ENCODE measurements at regions not wholly inside any gene's neighbourhood (a gene's known extent, or its start where the extent isn't known, plus 50 kb on each side); places are given as distances from the start of the nearest gene placed in this dataset.

- H3K4me3 ChIP-seq = no peak overlapping the region
- TF ChIP-seq EP300 (IDR thresholded peaks at IDR 0.05) (no peak), POLR2A (IDR thresholded peaks at IDR 0.05) (no peak)
- TF ChIP-seq, protein P1, sequence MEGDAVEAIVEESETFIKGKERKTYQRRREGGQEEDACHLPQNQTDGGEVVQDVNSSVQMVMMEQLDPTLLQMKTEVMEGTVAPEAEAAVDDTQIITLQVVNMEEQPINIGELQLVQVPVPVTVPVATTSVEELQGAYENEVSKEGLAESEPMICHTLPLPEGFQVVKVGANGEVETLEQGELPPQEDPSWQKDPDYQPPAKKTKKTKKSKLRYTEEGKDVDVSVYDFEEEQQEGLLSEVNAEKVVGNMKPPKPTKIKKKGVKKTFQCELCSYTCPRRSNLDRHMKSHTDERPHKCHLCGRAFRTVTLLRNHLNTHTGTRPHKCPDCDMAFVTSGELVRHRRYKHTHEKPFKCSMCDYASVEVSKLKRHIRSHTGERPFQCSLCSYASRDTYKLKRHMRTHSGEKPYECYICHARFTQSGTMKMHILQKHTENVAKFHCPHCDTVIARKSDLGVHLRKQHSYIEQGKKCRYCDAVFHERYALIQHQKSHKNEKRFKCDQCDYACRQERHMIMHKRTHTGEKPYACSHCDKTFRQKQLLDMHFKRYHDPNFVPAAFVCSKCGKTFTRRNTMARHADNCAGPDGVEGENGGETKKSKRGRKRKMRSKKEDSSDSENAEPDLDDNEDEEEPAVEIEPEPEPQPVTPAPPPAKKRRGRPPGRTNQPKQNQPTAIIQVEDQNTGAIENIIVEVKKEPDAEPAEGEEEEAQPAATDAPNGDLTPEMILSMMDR (IDR thresholded peaks at IDR 0.05) = no peak
These were observed 498.4 kb upstream of the LRRN3 start for GRCh38 chr7:110592557-110592956.

DNA sequence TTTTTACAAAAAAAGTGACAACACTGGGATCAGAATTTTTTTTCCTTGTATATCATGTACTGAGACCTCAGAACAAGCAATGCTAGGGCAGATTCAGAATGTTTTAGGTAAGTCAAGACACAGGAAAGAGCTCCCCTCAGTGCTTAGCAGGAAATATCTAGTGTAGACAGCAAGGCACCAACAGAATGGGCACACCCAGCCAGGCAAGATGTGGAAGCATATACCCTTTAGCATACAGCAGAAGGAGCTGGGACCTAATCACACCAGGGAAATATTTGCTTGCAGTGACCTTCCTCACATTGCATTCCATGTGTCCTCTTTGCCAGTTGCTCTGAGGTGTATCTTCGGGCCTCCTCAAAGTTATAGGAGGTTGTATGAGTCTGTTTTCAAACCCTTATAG, 497.6 kb upstream of the LRRN3 start:
- 90 to 97% methylated on average over 1 of the region's 1 CpG for WGBS, 2 donors
- no peak for DNase-seq (ENCODE audit: low spot score in 2 of 2)
- Histone ChIP-seq H3K9me3 (no peaks in the 10 kb centered on the region), H3K27ac (no peak overlapping the region), H3K36me3 (no peaks in the 10 kb centered on the region), H3K4me1 (no peaks in the 10 kb centered on the region), H3K27me3 (no peaks in the 10 kb centered on the region), H3K4me3 (no peak overlapping the region)
- TF ChIP-seq, protein P1 (IDR thresholded peaks at IDR 0.05) = no peak
- TF ChIP-seq POLR2A (IDR thresholded peaks at IDR 0.05) = no peak
- TF ChIP-seq EP300 (IDR thresholded peaks at IDR 0.05) = no peak

More at GRCh38 chr7:110592557-110592956, 498.4 kb upstream of the LRRN3 start:
- H3K9me3 ChIP-seq = no peaks in the 10 kb centered on the region
- no peaks in the 10 kb centered on the region for H3K36me3 ChIP-seq
- DNase-seq (ENCODE audit: low spot score in 2 of 2) = no peak
- H3K27ac ChIP-seq = no peak overlapping the region
- H3K27me3 ChIP-seq = no peaks in the 10 kb centered on the region
- no peaks in the 10 kb centered on the region for H3K4me1 ChIP-seq
- WGBS, 2 donors = 42 to 49% methylated on average over 1 of the region's 1 CpG

- Histone ChIP-seq H3K4me3 (no peak overlapping the region), H3K27me3 (no peaks in the 10 kb centered on the region), H3K4me1 (no peaks in the 10 kb centered on the region), H3K27ac (no peak overlapping the region), H3K9me3 (no peaks in the 10 kb centered on the region), H3K36me3 (no peaks in the 10 kb centered on the region)
- DNase-seq (ENCODE audit: low spot score in 2 of 2) = no peak
- TF ChIP-seq POLR2A (IDR thresholded peaks at IDR 0.05) (no peak), EP300 (IDR thresholded peaks at IDR 0.05) (no peak)
- TF ChIP-seq, protein P1 (IDR thresholded peaks at IDR 0.05) = no peak
These were observed 495.2 kb upstream of the LRRN3 start for GRCh38 chr7:110595694-110596093.

- WGBS, 2 donors = 35 to 47% methylated on average over 5 of the region's 5 CpGs
- no peaks in the 10 kb centered on the region for H3K4me1 ChIP-seq
- no peak overlapping the region for H3K27ac ChIP-seq
- H3K27me3 ChIP-seq = no peaks in the 10 kb centered on the region
- H3K4me3 ChIP-seq = no peak overlapping the region
- no peak for DNase-seq (ENCODE audit: low spot score in 2 of 2)
- TF ChIP-seq, protein P1 (IDR thresholded peaks at IDR 0.05) = no peak
- TF ChIP-seq POLR2A (IDR thresholded peaks at IDR 0.05) (no peak), EP300 (IDR thresholded peaks at IDR 0.05) (no peak)
- no peaks in the 10 kb centered on the region for H3K36me3 ChIP-seq
- H3K9me3 ChIP-seq = no peaks in the 10 kb centered on the region
These were observed 490.0 kb upstream of the LRRN3 start for GRCh38 chr7:110600956-110601355.

- Histone ChIP-seq H3K9me3 (no peaks in the 10 kb centered on the region), H3K4me1 (no peaks in the 10 kb centered on the region)
- TF ChIP-seq, protein P1 (IDR thresholded peaks at IDR 0.05) = no peak
- TF ChIP-seq EP300 (IDR thresholded peaks at IDR 0.05) (no peak), POLR2A (IDR thresholded peaks at IDR 0.05) (no peak)
These were observed 489.2 kb upstream of the LRRN3 start for GRCh38 chr7:110601710-110602109.

More at GRCh38 chr7:110601710-110602109, 489.2 kb upstream of the LRRN3 start:
- no peak overlapping the region for H3K27ac ChIP-seq
- WGBS, 2 donors = 52 to 74% methylated on average over 1 of the region's 1 CpG
- no peaks in the 10 kb centered on the region for H3K27me3 ChIP-seq
- H3K4me3 ChIP-seq = no peak overlapping the region
- H3K36me3 ChIP-seq = no peaks in the 10 kb centered on the region
- DNase-seq (ENCODE audit: low spot score in 2 of 2) = no peak
